WTC11 (cell line): ENCODE measurements at regions not wholly inside any gene's neighbourhood (a gene's known extent, or its start where the extent isn't known, plus 50 kb on each side); places are given as distances from the start of the nearest gene placed in this dataset.

Source experiments
- ATAC-seq: fragments of 200-7000 bp; cut with Tn5 transposase; 2 replicates; pipeline ENCODE4 v1.10.0; 2021; ENCODE audit warnings: mild to moderate bottlenecking, moderate library complexity
- CTCF ChIA-PET: fragments of 300-600 bp; sonication (Branson Sonifier 250); formaldehyde crosslinking; loops from one replicate; lab custom pipeline; 2021; ENCODE audit warnings: antibody characterized with exemption; lab: Charles Lee
- POLR2A ChIA-PET: fragments of 350-600 bp; sonication (Branson Sonifier 250); formaldehyde crosslinking; loops from one replicate; lab custom pipeline; 2021; ENCODE audit warnings: antibody characterized with exemption; lab: Charles Lee
- DNase-seq: peaks from one replicate; pipeline ENCODE4 v3.0.0; 2021; ENCODE audit warnings: low spot score
- H3K27ac Mint-ChIP-seq: 2 replicates; pipeline ENCODE4 v1.8.0; 2021; ENCODE audit warnings: mixed read lengths
- H3K27me3 Mint-ChIP-seq: 2 replicates; pipeline ENCODE4 v1.8.0; 2021; ENCODE audit warnings: low read depth, mild to moderate bottlenecking, moderate library complexity, mixed read lengths
- H3K36me3 Mint-ChIP-seq: 2 replicates; pipeline ENCODE4 v1.8.0; 2021; ENCODE audit warnings: mixed read lengths
- H3K4me1 Mint-ChIP-seq: 2 replicates; pipeline ENCODE4 v1.8.0; 2022; ENCODE audit warnings: mixed read lengths
- H3K4me3 Mint-ChIP-seq: 2 replicates; pipeline ENCODE4 v1.8.0; 2021; ENCODE audit warnings: mild to moderate bottlenecking, moderate library complexity, mixed read lengths
- H3K9me3 Mint-ChIP-seq: 2 replicates; pipeline ENCODE4 v1.8.0; 2021; ENCODE audit warnings: mixed read lengths
- FOXP1 ChIP-seq: sonication (generic); formaldehyde crosslinking; IDR thresholded peaks from 2 replicates; pipeline ENCODE4 v1.8.0; 2022; ENCODE audit warnings: missing genetic modification reagents, mild to moderate bottlenecking, moderate library complexity, borderline replicate concordance
- JAZF1 ChIP-seq: fragments of 250-450 bp; sonication (Bioruptor Pico); IDR thresholded peaks from 2 replicates; pipeline ENCODE4 v1.9.0; 2021; ENCODE audit warnings: moderate library complexity, mild to moderate bottlenecking, inconsistent platforms
- NFE2L1 ChIP-seq: sonication (generic); formaldehyde crosslinking; IDR thresholded peaks from 2 replicates; pipeline ENCODE4 v1.8.1; 2023; ENCODE audit warnings: missing genetic modification reagents
- NR3C1 ChIP-seq: sonication (generic); formaldehyde crosslinking; conservative IDR thresholded peaks from 2 replicates; pipeline ENCODE4 v1.8.1; 2023; ENCODE audit warnings: low read depth, mild to moderate bottlenecking, missing genetic modification reagents
- TCF7 ChIP-seq: sonication (generic); formaldehyde crosslinking; IDR thresholded peaks from 2 replicates; pipeline ENCODE4 v1.8.0; 2022; ENCODE audit warnings: mild to moderate bottlenecking, low read depth, missing genetic modification reagents, moderate library complexity
- TP53 ChIP-seq: sonication (generic); formaldehyde crosslinking; IDR thresholded peaks from 2 replicates; pipeline ENCODE4 v1.8.1; 2023; ENCODE audit warnings: mild to moderate bottlenecking, missing genetic modification reagents
- TF ChIP-seq, protein P1 (sequence below): sonication (generic); formaldehyde crosslinking; IDR thresholded peaks from 2 replicates; pipeline ENCODE4 v1.8.1; 2022; ENCODE audit warnings: mild to moderate bottlenecking, missing genetic modification reagents, moderate library complexity, borderline replicate concordance
- TF ChIP-seq, protein P2 (sequence below): sonication (generic); formaldehyde crosslinking; IDR thresholded peaks from 2 replicates; pipeline ENCODE4 v1.8.1; 2023; ENCODE audit warnings: mild to moderate bottlenecking, missing genetic modification reagents, moderate library complexity
- TF ChIP-seq, protein P3 (sequence below): sonication (generic); formaldehyde crosslinking; IDR thresholded peaks from 2 replicates; pipeline ENCODE4 v1.8.0; 2022; ENCODE audit warnings: mild to moderate bottlenecking, missing genetic modification reagents
- TF ChIP-seq, protein P4 (sequence below): fragments of 250-450 bp; sonication (Bioruptor Pico); IDR thresholded peaks from 2 replicates; pipeline ENCODE4 v1.9.0; 2021; ENCODE audit warnings: moderate library complexity, mild to moderate bottlenecking, inconsistent platforms, borderline replicate concordance
- TF ChIP-seq, protein P5 (sequence below): sonication (generic); formaldehyde crosslinking; IDR thresholded peaks from 2 replicates; pipeline ENCODE4 v1.8.0; 2023; ENCODE audit warnings: mild to moderate bottlenecking, missing genetic modification reagents
- TF ChIP-seq, protein P6 (sequence below): sonication (generic); formaldehyde crosslinking; conservative IDR thresholded peaks from 2 replicates; pipeline ENCODE4 v1.8.1; 2023; ENCODE audit warnings: mild to moderate bottlenecking, low read depth, missing genetic modification reagents, moderate library complexity
- TF ChIP-seq, protein P7 (sequence below): fragments of 200-600 bp; IDR thresholded peaks from 2 replicates; pipeline ENCODE4 v1.8.0; 2022; ENCODE audit warnings: antibody characterized with exemption

DNA sequence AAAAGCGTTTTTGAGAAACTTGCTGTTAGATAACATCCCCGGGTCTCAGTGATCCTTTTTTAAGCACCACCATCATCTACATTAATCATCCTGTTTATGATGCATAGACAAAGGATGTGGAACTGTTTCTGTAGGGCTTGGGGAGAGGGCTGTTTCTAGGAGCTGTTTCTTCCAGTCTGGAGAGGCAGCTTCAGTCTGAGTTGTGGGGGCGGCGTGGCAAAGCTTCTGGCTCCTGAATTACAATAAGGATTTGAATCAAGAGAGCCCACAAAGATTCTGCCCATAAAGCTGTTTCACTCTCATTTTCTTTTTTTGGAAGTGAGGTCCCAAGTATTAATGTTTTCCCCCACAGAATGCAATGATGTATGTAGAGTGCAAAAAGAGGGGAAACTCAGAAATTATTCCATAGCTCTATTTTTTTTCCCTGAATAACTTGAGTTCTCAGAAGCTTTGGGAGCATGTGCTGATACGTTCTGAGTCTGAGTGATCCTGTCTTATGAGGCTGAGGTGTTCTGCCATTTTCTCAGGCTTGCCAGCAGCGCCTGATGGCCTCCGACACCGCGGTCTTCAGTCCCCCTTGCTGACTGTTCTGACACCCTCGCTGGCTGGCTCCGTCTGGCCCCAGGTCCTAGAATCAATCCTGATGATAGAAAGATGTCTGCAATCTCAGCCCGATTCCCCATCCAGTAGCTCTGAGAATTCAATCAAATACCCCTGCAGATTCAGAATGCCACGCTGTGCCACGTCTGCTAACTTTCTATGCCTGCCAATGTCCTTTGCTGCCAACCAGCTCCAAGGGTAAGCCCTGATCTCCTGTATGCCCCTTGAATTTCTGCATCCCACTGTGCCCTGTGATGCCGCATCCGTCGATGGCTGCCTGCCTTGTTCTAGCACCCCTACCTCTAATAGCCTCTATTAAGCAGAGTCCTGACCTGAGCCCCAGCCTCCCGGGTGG lies 92.4 kb upstream of the AKT3 start (continued):
- TF ChIP-seq, protein P1, sequence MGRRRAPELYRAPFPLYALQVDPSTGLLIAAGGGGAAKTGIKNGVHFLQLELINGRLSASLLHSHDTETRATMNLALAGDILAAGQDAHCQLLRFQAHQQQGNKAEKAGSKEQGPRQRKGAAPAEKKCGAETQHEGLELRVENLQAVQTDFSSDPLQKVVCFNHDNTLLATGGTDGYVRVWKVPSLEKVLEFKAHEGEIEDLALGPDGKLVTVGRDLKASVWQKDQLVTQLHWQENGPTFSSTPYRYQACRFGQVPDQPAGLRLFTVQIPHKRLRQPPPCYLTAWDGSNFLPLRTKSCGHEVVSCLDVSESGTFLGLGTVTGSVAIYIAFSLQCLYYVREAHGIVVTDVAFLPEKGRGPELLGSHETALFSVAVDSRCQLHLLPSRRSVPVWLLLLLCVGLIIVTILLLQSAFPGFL = no peak
- no peak for TF ChIP-seq TCF7 (CRISPR knock-in tag)
- no peak for TF ChIP-seq TP53 (CRISPR knock-in tag)

DNA sequence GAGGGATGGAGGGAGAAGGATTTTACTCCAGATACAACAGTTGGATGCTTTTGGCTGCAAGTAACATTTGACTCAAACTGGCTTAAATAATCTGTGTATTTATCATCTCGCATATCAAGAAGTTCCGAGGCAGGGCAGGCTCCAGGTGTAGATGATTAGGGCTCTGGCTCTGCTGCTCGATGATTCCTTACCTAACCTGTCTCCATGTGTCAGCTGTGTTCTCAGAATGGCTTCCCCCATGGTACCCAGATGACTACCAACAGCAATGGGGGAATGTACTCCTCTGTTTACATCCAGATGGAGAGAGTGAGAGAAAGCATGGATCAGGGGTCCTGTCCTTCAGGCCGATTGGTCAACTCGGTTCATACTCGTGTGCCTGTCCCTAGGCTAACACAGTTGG lies 90.4 kb upstream of the AKT3 start:
- Mint-ChIP-seq H3K9me3 (peaks cover 1% of the 10 kb centered on the region), H3K36me3 (peaks cover under 1% of the 10 kb centered on the region), H3K27ac (no peak overlapping the region), H3K4me1 (peaks cover 14% of the 10 kb centered on the region), H3K27me3 (peaks cover 10% of the 10 kb centered on the region), H3K4me3 (no peak overlapping the region)
- ATAC-seq = no peak
- TF ChIP-seq, protein P2, sequence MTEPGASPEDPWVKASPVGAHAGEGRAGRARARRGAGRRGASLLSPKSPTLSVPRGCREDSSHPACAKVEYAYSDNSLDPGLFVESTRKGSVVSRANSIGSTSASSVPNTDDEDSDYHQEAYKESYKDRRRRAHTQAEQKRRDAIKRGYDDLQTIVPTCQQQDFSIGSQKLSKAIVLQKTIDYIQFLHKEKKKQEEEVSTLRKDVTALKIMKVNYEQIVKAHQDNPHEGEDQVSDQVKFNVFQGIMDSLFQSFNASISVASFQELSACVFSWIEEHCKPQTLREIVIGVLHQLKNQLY (CRISPR knock-in tag) = no peak
- no peak for DNase-seq
- CTCF ChIA-PET = no interaction called here
- POLR2A ChIA-PET = interaction anchor here (0.9 kb wide), 1 partner anchor 107 kb away, joined by 3 read pairs; no protein-coding TSS in a partner anchor

DNA sequence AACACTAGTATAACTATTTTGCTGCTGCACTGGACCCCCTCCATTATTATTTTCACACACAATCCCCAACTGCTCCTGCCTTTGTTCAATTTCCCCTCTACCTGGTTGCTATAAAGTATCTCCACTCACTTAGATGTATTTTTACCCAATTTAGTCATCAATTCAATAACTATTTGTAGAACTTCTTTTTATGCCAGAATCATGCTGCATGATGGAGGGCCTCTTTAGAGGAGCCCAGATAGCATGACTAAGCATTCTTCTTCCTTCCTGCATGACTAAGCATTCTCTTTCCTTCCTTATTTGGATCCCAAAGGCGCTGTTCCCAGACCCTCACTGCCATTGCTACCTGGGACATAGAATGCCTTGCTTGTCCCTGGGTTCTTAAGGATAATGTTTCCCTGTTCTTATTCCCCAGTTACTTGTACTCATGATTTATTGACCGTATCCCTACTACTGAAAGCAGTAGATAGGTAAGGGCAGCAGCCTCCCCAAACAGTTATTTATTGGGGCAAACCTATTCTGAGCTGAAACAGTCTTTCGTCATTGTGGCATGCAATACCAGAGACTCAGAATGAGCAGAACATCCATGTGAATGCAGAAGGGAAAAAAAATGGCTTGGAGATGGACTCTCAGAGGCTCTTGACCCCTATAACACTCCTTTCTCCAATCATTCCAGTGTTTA lies 89.3 kb upstream of the AKT3 start:
- Mint-ChIP-seq H3K4me1 (peaks cover 6% of the 10 kb centered on the region), H3K4me3 (no peak overlapping the region), H3K9me3 (peaks cover 12% of the 10 kb centered on the region), H3K27me3 (no peaks in the 10 kb centered on the region; the same call in 1 of the 2 replicates), H3K36me3 (peaks cover 9% of the 10 kb centered on the region), H3K27ac (no peak overlapping the region)
- no peak for DNase-seq
- peak; percentile 44; the same call in 1 of the 2 replicates for ATAC-seq
- TF ChIP-seq, protein P3, sequence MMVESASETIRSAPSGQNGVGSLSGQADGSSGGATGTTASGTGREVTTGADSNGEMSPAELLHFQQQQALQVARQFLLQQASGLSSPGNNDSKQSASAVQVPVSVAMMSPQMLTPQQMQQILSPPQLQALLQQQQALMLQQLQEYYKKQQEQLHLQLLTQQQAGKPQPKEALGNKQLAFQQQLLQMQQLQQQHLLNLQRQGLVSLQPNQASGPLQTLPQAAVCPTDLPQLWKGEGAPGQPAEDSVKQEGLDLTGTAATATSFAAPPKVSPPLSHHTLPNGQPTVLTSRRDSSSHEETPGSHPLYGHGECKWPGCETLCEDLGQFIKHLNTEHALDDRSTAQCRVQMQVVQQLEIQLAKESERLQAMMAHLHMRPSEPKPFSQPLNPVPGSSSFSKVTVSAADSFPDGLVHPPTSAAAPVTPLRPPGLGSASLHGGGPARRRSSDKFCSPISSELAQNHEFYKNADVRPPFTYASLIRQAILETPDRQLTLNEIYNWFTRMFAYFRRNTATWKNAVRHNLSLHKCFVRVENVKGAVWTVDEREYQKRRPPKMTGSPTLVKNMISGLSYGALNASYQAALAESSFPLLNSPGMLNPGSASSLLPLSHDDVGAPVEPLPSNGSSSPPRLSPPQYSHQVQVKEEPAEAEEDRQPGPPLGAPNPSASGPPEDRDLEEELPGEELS (CRISPR knock-in tag) = no peak
- no peak for TF ChIP-seq NR3C1 (CRISPR knock-in tag)
- TF ChIP-seq NFE2L1 = peak; percentile 50; the same call in 1 of the 2 replicates
- ChIA-PET CTCF (no interaction called here), POLR2A (no interaction called here)

DNA sequence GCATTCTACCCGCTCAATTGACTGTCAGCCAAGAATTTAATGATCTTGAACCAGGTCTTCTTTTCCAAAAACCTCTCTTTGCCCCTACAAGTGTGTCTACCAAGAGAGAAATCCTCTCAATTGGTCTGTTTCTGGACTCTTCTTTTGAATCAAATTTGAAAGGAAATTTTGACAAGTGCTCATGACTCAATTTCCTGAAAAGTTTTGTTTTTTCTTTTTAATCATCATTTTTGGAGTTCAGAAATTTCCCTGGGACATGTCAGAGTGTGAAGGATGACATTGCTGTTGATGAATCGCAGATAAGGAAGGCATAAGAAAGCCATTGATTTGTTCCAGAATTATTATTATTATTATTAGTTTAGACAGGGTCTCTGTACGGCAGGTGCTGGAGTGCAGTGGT lies 88.2 kb upstream of the AKT3 start:
- POLR2A ChIA-PET = no interaction called here
- no peak for ATAC-seq
- TF ChIP-seq, protein P4, sequence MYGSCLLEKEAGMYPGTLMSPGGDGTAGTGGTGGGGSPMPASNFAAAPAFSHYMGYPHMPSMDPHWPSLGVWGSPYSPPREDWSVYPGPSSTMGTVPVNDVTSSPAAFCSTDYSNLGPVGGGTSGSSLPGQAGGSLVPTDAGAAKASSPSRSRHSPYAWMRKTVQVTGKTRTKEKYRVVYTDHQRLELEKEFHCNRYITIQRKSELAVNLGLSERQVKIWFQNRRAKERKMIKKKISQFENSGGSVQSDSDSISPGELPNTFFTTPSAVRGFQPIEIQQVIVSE (CRISPR knock-in tag) = no peak
- TF ChIP-seq, protein P5, sequence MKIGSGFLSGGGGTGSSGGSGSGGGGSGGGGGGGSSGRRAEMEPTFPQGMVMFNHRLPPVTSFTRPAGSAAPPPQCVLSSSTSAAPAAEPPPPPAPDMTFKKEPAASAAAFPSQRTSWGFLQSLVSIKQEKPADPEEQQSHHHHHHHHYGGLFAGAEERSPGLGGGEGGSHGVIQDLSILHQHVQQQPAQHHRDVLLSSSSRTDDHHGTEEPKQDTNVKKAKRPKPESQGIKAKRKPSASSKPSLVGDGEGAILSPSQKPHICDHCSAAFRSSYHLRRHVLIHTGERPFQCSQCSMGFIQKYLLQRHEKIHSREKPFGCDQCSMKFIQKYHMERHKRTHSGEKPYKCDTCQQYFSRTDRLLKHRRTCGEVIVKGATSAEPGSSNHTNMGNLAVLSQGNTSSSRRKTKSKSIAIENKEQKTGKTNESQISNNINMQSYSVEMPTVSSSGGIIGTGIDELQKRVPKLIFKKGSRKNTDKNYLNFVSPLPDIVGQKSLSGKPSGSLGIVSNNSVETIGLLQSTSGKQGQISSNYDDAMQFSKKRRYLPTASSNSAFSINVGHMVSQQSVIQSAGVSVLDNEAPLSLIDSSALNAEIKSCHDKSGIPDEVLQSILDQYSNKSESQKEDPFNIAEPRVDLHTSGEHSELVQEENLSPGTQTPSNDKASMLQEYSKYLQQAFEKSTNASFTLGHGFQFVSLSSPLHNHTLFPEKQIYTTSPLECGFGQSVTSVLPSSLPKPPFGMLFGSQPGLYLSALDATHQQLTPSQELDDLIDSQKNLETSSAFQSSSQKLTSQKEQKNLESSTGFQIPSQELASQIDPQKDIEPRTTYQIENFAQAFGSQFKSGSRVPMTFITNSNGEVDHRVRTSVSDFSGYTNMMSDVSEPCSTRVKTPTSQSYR (CRISPR knock-in tag) = no peak
- TF ChIP-seq, protein P6, sequence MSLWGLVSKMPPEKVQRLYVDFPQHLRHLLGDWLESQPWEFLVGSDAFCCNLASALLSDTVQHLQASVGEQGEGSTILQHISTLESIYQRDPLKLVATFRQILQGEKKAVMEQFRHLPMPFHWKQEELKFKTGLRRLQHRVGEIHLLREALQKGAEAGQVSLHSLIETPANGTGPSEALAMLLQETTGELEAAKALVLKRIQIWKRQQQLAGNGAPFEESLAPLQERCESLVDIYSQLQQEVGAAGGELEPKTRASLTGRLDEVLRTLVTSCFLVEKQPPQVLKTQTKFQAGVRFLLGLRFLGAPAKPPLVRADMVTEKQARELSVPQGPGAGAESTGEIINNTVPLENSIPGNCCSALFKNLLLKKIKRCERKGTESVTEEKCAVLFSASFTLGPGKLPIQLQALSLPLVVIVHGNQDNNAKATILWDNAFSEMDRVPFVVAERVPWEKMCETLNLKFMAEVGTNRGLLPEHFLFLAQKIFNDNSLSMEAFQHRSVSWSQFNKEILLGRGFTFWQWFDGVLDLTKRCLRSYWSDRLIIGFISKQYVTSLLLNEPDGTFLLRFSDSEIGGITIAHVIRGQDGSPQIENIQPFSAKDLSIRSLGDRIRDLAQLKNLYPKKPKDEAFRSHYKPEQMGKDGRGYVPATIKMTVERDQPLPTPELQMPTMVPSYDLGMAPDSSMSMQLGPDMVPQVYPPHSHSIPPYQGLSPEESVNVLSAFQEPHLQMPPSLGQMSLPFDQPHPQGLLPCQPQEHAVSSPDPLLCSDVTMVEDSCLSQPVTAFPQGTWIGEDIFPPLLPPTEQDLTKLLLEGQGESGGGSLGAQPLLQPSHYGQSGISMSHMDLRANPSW = no peak
- TF ChIP-seq JAZF1 (CRISPR knock-in tag) = no peak
- TF ChIP-seq FOXP1 (CRISPR knock-in tag) = no peak
- TF ChIP-seq, protein P7, sequence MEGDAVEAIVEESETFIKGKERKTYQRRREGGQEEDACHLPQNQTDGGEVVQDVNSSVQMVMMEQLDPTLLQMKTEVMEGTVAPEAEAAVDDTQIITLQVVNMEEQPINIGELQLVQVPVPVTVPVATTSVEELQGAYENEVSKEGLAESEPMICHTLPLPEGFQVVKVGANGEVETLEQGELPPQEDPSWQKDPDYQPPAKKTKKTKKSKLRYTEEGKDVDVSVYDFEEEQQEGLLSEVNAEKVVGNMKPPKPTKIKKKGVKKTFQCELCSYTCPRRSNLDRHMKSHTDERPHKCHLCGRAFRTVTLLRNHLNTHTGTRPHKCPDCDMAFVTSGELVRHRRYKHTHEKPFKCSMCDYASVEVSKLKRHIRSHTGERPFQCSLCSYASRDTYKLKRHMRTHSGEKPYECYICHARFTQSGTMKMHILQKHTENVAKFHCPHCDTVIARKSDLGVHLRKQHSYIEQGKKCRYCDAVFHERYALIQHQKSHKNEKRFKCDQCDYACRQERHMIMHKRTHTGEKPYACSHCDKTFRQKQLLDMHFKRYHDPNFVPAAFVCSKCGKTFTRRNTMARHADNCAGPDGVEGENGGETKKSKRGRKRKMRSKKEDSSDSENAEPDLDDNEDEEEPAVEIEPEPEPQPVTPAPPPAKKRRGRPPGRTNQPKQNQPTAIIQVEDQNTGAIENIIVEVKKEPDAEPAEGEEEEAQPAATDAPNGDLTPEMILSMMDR = no peak

More for the DNA sequence above, 88.2 kb upstream of the AKT3 start:
- H3K27ac Mint-ChIP-seq = no peak overlapping the region
- no peaks in the 10 kb centered on the region; the same call in 1 of the 2 replicates for H3K27me3 Mint-ChIP-seq
- peaks cover 12% of the 10 kb centered on the region for H3K9me3 Mint-ChIP-seq
- peaks cover 5% of the 10 kb centered on the region for H3K4me1 Mint-ChIP-seq
- CTCF ChIA-PET = no interaction called here
- H3K4me3 Mint-ChIP-seq = no peak overlapping the region
- no peak for DNase-seq
- H3K36me3 Mint-ChIP-seq = peaks cover 9% of the 10 kb centered on the region
